Midbrain (tissue), 1 donor: ENCODE measurements at regions not wholly inside any gene's neighbourhood (a gene's known extent, or its start where the extent isn't known, plus 50 kb on each side); places are given as distances from the start of the nearest gene placed in this dataset.
"Not testable (repeated sequence)": the region's sequence is repeated elsewhere in the genome, so short reads cannot be mapped to it uniquely, and the experiment has no call there.

Source experiments
- DNase-seq: peaks from one replicate; lab custom pipeline; 2025; lab: John Stamatoyannopoulos, UW

DNA sequence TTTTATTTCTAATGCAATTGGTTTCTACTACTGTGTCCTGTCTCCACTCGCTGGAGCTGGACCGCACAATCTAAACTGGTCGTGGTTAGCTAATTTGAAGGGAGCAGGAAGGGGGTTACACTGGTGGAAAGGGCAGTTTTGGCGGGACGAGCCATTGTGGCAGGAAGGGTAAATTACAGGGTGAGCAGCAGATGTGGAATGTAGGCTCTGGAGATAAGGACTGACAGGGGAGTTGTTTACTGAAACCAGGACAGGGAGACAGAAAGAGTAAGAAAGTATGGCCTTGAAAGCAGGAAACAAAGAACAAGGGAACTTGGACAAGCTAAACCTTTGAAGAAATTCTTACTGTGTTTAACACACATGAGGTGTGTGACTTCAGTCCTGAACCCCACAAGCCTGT, 147.8 kb downstream of the ATXN7L3B start:
- DNase-seq = no peak

GRCh38 chr12:74689071-74689655, 151.5 kb downstream of the ATXN7L3B start:
- DNase-seq = peak; percentile 44

DNA sequence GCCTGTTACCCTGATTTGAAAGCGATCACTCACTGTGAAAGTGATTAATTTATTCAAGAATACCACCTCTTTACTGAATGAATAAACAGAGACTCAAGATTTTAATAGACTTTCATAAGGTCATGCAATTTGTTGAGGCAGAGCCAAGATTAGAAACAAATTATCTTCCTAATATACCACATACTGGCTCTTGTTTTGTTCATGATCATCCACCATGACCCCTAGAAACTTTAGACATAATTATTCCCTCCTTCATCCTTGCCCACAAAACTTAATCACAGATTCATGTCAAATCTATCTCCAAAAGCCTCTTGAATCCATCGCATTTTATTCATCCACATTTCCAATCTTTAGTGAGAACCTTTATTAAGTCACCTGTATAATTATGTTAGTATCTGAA, 152.3 kb downstream of the ATXN7L3B start:
- DNase-seq = no peak

- DNase-seq = no peak
These were observed 181.8 kb downstream of the ATXN7L3B start for GRCh38 chr12:74719447-74719846.

DNA sequence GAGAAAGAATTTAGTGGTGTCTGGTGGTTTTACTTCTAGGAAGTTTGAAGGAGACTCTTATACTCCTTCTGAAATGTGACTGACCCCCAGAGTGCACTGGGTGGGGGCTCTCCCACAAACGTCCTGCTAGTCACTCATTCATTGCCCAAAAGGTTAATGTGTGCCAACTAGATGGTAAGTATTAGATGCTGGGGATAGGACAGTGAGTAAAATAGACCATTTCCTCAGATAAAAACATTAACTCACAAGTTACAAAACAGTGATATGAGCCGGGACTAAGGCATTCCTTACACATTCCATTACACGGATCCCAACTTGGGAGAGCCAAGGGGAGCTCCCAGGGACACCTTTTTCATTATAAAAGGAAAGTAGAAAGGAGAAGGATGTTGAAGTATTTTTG, 185.1 kb downstream of the ATXN7L3B start:
- DNase-seq = no peak

DNA sequence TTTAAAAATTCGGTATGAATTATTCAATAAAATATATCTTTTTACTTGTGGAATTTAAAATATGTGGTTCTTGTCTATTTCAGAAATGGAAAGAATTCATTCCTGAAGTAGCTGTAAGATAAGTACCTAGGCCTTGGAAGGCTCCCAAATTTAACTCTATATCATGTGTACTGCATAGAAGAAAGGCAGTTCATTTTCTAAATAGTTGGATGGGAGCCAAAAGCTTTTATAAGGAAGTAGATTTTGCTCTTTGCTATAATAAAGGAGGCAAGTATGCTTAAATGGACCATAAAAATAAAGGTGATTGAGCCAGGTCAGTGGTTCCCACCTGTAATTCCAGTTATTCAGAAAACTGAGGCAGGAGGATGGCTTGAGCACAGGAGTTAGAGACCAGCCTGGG, 187.5 kb downstream of the ATXN7L3B start:
- no peak for DNase-seq

GRCh38 chr12:74728006-74728405, 190.4 kb downstream of the ATXN7L3B start:
- no peak for DNase-seq

- DNase-seq = no peak
These were observed 194.6 kb downstream of the ATXN7L3B start for GRCh38 chr12:74732164-74732784.

DNA sequence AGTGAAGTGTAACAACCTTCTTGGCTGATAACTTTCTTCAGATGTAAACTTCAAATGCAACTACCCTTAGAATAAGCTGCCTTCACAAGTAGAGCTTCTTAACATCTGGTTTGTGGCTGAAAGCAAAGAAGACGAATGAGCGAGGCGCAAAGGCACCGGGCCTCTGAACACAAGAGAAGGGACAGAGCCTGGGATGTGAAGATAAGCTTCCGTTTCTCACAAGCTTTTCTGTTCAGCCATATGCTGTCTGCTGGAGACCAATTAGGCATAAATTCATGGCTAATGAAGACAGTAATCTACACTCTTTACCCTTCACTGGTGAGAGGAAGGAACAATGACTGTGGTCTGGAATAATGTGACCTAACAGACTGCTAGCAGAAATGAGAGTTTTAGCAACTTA, 195.2 kb downstream of the ATXN7L3B start:
- DNase-seq = no peak

GRCh38 chr12:74741112-74741511, 203.5 kb downstream of the ATXN7L3B start:
- no peak for DNase-seq

GRCh38 chr12:74747305-74747704, 209.7 kb downstream of the ATXN7L3B start:
- no peak for DNase-seq

DNA sequence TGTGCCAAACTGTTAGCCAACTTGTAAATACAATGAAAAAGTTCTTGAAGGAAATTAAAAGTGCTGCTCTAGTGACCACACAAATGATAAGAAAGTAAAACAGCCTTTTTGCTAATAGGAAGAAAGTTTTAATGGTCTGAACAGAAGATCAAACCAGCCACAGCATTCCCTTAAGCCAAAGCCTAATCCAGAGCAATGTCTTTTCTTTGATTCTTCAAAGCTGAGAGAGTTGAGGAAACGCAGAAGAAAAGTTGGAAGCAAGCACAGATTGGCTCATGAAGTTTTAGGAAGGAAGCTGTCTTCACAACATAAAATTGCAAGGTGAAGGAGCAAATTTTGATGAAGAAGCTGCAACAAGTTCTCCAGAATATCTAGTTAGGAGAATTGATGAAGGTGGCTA, 213.8 kb downstream of the ATXN7L3B start:
- DNase-seq = no peak

DNA sequence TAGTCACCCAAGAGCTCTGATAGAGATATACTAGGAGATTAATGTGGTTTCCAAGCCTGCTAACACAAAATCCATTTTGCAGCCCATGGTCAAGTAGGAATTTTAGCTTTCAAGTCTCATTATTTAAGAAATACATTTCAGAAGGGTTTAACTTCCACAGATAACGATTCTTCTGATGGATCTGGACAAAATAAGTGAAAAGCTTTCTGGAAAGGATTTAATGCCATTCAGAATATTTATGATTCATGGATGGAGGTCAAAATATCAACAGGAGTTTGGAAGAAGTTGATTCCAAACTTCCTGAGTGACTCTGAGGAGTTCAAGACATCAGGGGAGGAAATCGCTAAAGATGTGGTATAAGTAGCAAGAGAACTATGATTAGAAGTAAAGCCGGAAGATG, 214.6 kb downstream of the ATXN7L3B start:
- no peak for DNase-seq

- no peak for DNase-seq
These were observed 232.9 kb downstream of the ATXN7L3B start for GRCh38 chr12:74770552-74770951.

- no peak for DNase-seq
These were observed 237.6 kb downstream of the ATXN7L3B start for GRCh38 chr12:74775276-74775675.

GRCh38 chr12:74776378-74776777, 238.7 kb downstream of the ATXN7L3B start:
- no peak for DNase-seq

GRCh38 chr12:74780182-74780849, 242.7 kb downstream of the ATXN7L3B start:
- no peak for DNase-seq

DNA sequence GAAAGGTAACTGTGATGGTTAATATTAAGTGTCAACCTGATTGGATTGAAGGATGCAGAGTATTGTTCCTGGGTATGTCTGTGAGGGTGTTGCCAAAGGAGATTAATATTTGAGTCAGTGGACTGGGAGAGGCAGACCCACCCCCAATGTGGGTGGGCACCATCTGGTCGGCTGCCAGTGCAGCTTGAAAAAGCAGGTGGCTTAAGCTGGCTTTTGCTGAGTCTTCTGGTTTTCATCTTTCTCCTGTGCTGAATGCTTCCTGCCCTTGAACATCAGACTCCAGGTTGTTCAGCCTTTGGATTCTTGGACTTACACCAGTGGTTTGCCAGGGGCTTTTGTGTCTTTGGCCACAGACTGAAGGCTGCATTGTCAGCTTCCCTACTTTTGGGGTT, 243.2 kb downstream of the ATXN7L3B start:
- not testable (repeated sequence) for DNase-seq

DNA sequence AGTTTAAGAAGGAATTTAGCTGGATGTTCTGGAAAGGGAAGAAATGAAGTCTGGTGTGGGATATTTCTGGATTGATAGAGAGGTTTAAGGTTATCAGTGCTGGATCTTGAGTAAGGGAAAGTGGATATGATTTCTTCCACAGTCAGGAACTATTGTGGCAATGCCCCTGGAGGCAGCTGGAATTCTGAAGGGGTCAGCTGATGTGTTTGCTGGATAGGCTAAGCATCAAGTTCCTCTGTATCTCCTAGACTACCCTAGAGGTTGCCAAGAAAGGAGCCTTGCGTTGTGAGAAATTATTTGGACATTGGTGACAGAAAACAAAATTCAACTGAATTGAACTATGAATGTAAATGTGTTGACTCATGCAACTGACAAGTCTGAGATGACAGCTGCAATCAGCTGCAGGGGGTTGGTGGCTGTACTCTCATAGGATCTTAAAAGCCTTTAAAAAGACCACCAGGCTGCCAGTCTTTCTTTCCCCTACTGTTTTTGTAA, 244.4 kb downstream of the ATXN7L3B start:
- DNase-seq = no peak

DNA sequence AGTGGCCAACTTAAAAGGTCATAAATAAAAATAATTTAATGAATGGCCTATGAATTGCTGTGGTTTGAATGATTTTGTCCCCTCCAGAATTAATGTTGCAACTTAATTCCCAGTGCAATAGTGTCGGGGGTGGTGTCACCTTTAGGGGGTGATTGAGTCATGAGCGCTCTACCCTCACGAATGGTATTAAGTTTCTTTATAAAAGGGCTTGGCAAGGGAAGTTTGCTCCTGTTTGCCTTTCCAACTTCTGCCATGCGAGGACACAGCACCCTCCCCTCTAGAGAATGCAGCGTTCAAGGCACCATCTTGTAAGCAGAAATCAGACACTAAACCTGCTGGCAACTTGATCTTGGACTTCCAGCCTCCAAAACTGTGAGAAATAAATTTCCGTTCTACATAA, 253.3 kb downstream of the ATXN7L3B start:
- no peak for DNase-seq

DNA sequence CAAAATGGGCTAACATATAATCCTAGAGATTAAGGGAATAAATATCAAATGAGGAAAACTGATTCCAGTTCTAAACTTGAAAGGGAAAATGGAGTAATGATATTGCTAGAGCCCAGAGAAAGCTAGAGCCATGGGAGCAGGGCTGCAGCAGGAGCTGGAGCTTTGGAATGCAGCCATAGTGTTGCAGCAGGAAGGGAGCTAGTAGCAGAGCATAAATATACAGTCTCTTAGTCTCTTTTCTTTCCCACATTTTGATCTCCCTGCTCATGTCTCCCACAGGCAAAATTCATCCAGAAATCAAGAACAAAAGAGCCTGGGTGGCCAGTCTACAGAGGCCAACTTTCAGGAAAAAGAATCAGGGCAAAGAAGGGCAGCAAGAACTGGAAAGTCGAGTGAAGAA, 253.7 kb downstream of the ATXN7L3B start:
- DNase-seq = no peak

GRCh38 chr12:74794522-74794921, 256.9 kb downstream of the ATXN7L3B start:
- DNase-seq = no peak

DNA sequence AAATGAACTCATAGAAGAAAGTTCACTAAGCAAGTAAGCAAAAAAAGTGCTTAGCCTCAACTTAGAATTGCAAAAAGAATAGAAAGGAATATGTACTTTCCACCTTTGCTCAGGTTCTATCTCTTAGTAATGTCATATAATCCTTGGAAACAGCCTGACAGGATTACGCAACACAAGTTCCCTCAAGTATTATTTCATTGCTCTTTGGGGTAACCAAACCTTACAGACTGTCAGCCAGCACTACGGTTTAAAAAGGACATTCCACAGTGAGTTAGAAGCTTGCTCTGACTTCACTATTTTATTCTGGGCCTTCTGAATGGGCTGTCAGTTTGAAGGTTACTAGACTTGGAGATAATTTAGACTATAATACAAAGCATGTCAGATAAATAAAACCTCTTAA, 264.0 kb downstream of the ATXN7L3B start:
- no peak for DNase-seq
